A549 (cell line): ENCODE measurements at regions not wholly inside any gene's neighbourhood (a gene's known extent, or its start where the extent isn't known, plus 50 kb on each side); places are given as distances from the start of the nearest gene placed in this dataset.

Experiments used
- ATAC-seq, 2 experiments: fragments of 200-7000 bp in 1 of 2; fragments of >200 bp in 1 of 2; cut with Nextera tagmentation in 1 of 2; cut with Tn5 transposase in 1 of 2; 3 replicates each; pipeline versions ENCODE4 v1.8.0 to v1.9.1; 2018 to 2020; ENCODE audit warnings: mild to moderate bottlenecking in 1 of 2, moderate library complexity in 1 of 2
- CTCF ChIA-PET: fragments of 300-600 bp; sonication (Branson Sonifier 250); formaldehyde crosslinking; extraction: SDS; loops from one replicate; lab custom pipeline; 2021; ENCODE audit warnings: antibody characterized with exemption, inconsistent platforms; lab: Yijun Ruan, JAX
- POLR2A ChIA-PET: fragments of 350-600 bp; formaldehyde crosslinking; extraction: SDS; loops from one replicate; lab custom pipeline; 2021; ENCODE audit warnings: antibody characterized with exemption, inconsistent platforms; lab: Yijun Ruan, JAX
- DNase-seq, 2 experiments: peaks; one replicate each; pipeline versions ENCODE4 v3.0.0 to v3.0.0-alpha.2; 2011 to 2016; ENCODE audit warnings: low read depth in 1 of 2, low spot score in 1 of 2
- FAIRE-seq: peaks from 2 replicates; lab custom pipeline; 2011; peaks lifted over from hg19 to GRCh38; lab: Jason Lieb, UNC
- H3K27ac ChIP-seq, 2 experiments: fragments of >200 bp; sonication (Bioruptor Twin); formaldehyde crosslinking; 3 replicates each; pipeline ENCODE4 v1.5.1; 2016 to 2017
- H3K4me1 ChIP-seq: fragments of >200 bp; sonication (Bioruptor Twin); formaldehyde crosslinking; 3 replicates; pipeline ENCODE4 v1.6.1; 2016
- H3K4me2 ChIP-seq: fragments of >200 bp; sonication (Bioruptor Twin); formaldehyde crosslinking; 3 replicates; pipeline ENCODE4 v1.6.1; 2016
- H3K4me3 ChIP-seq: fragments of >200 bp; sonication (Bioruptor Twin); formaldehyde crosslinking; 3 replicates; pipeline ENCODE4 v1.5.1; 2016
- H3K9me3 ChIP-seq: fragments of >200 bp; sonication (Bioruptor Twin); formaldehyde crosslinking; 3 replicates; pipeline ENCODE4 v1.6.1; 2016
- ATOH8 ChIP-seq: fragments of 250-450 bp; sonication (Bioruptor Pico); IDR thresholded peaks from 2 replicates; pipeline ENCODE4 v1.5.0; 2020; ENCODE audit warnings: low read depth, mild to moderate bottlenecking, moderate library complexity
- BCL3 ChIP-seq: fragments of >200 bp; sonication (Bioruptor Twin); formaldehyde crosslinking; IDR thresholded peaks from 3 replicates; pipeline ENCODE4 v1.6.1; 2016
- CBX2 ChIP-seq: fragments of 200-600 bp; sonication (generic); IDR thresholded peaks from 2 replicates; pipeline ENCODE4 v1.6.1; 2016; ENCODE audit warnings: low read depth, mild to moderate bottlenecking, borderline replicate concordance
- CHD2 ChIP-seq: fragments of 150-350 bp; IDR thresholded peaks from 2 replicates; pipeline ENCODE4 v1.6.1; 2014; ENCODE audit warnings: low read length; ENCODE audit not compliant: partially characterized antibody
- CHD4 ChIP-seq: fragments of 200-600 bp; sonication (generic); IDR thresholded peaks from 2 replicates; pipeline ENCODE4 v1.6.1; 2016; ENCODE audit warnings: antibody characterized with exemption, mild to moderate bottlenecking, borderline replicate concordance
- EHF ChIP-seq: fragments of 250-450 bp; sonication (Bioruptor Pico); IDR thresholded peaks from 2 replicates; pipeline ENCODE4 v1.5.0; 2020; ENCODE audit warnings: mild to moderate bottlenecking
- EP300 ChIP-seq, 2 experiments: fragments of >200 bp; sonication (Bioruptor Twin); formaldehyde crosslinking; IDR thresholded peaks; 2 replicates in 1 of 2; 3 replicates in 1 of 2; pipeline ENCODE4 v1.6.1; 2016 to 2017
- ESRRA ChIP-seq: fragments of 150-350 bp; IDR thresholded peaks from 2 replicates; pipeline ENCODE4 v1.6.1; 2014; ENCODE audit warnings: mild to moderate bottlenecking, low read length, borderline replicate concordance
- FOSB ChIP-seq: fragments of 250-450 bp; sonication (Bioruptor Pico); IDR thresholded peaks from 2 replicates; pipeline ENCODE4 v1.5.0; 2020; ENCODE audit warnings: mild to moderate bottlenecking, moderate library complexity
- HDAC2 ChIP-seq: fragments of 200-600 bp; sonication (generic); IDR thresholded peaks from 2 replicates; pipeline ENCODE4 v1.6.1; 2016
- HEYL ChIP-seq: fragments of 250-450 bp; sonication (Bioruptor Pico); IDR thresholded peaks from 2 replicates; pipeline ENCODE4 v1.8.0; 2021; ENCODE audit warnings: mild to moderate bottlenecking, moderate library complexity
- HOXA7 ChIP-seq: fragments of 250-450 bp; sonication (Bioruptor Pico); IDR thresholded peaks from 2 replicates; pipeline ENCODE4 v1.5.0; 2020; ENCODE audit warnings: mild to moderate bottlenecking, moderate library complexity
- HOXB5 ChIP-seq: fragments of 250-450 bp; sonication (Bioruptor Pico); IDR thresholded peaks from 2 replicates; pipeline ENCODE4 v1.5.0; 2020; ENCODE audit warnings: mild to moderate bottlenecking, moderate library complexity
- KDM5A ChIP-seq: fragments of 200-600 bp; sonication (generic); IDR thresholded peaks from 2 replicates; pipeline ENCODE4 v1.6.1; 2016; ENCODE audit warnings: antibody characterized with exemption, mild to moderate bottlenecking
- MAFK ChIP-seq: fragments of 450-650 bp; IDR thresholded peaks from 2 replicates; pipeline ENCODE4 v1.6.1; 2014; ENCODE audit not compliant: partially characterized antibody
- MAX ChIP-seq: IDR thresholded peaks from 2 replicates; pipeline ENCODE4 v1.6.1; 2012
- MAZ ChIP-seq: fragments of 150-350 bp; IDR thresholded peaks from 2 replicates; pipeline ENCODE4 v1.6.1; 2014; ENCODE audit warnings: antibody characterized with exemption, low read depth, low read length, borderline replicate concordance
- MYC ChIP-seq: IDR thresholded peaks from 2 replicates; pipeline ENCODE4 v1.6.1; 2012; ENCODE audit warnings: mild to moderate bottlenecking, inconsistent platforms, low read length, improper control_type of control experiment, borderline replicate concordance
- NPAS2 ChIP-seq: fragments of 250-450 bp; sonication (Bioruptor Pico); IDR thresholded peaks from 2 replicates; pipeline ENCODE4 v1.8.0; 2022; ENCODE audit warnings: mild to moderate bottlenecking, moderate library complexity, borderline replicate concordance
- PHF8 ChIP-seq: fragments of 200-600 bp; sonication (generic); IDR thresholded peaks from 2 replicates; pipeline ENCODE4 v1.6.1; 2016; ENCODE audit warnings: low read depth, mild to moderate bottlenecking, antibody characterized with exemption, moderate library complexity, borderline replicate concordance
- POLR2A ChIP-seq: IDR thresholded peaks from 2 replicates; pipeline ENCODE4 v1.6.1; 2012; ENCODE audit warnings: mild to moderate bottlenecking, low read length
- REST ChIP-seq: fragments of 200-600 bp; sonication (generic); IDR thresholded peaks from 2 replicates; pipeline ENCODE4 v1.6.1; 2016; ENCODE audit warnings: antibody characterized with exemption, mild to moderate bottlenecking, moderate library complexity
- SREBF2 ChIP-seq: fragments of 450-650 bp; IDR thresholded peaks from 2 replicates; pipeline ENCODE4 v1.6.1; 2014; ENCODE audit warnings: mild to moderate bottlenecking, moderate library complexity
- TFCP2L1 ChIP-seq: fragments of 250-450 bp; sonication (Bioruptor Pico); IDR thresholded peaks from 2 replicates; pipeline ENCODE4 v1.5.0; 2021; ENCODE audit warnings: mild to moderate bottlenecking
- TP53 ChIP-seq: fragments of 250-450 bp; sonication (Bioruptor Pico); IDR thresholded peaks from 2 replicates; pipeline ENCODE4 v1.5.0; 2021; ENCODE audit warnings: mild to moderate bottlenecking, moderate library complexity
- USF2 ChIP-seq: fragments of 450-650 bp; IDR thresholded peaks from 2 replicates; pipeline ENCODE4 v1.6.1; 2014; ENCODE audit warnings: antibody characterized with exemption
- ZC3H11A ChIP-seq: fragments of 450-650 bp; IDR thresholded peaks from 2 replicates; pipeline ENCODE4 v1.6.1; 2014; ENCODE audit warnings: antibody characterized with exemption, mild to moderate bottlenecking
- ZFP36 ChIP-seq: fragments of 450-650 bp; IDR thresholded peaks from 2 replicates; pipeline ENCODE4 v1.6.1; 2014; ENCODE audit warnings: borderline replicate concordance; ENCODE audit not compliant: partially characterized antibody
- ZNF302 ChIP-seq: fragments of 250-450 bp; sonication (Bioruptor Pico); IDR thresholded peaks from 2 replicates; pipeline ENCODE4 v1.9.0; 2021; ENCODE audit warnings: inconsistent platforms, mild to moderate bottlenecking, moderate library complexity
- WGBS: methylation state at CpG from one replicate; pipeline ENCODE4 v1.1.6; 2017; ENCODE audit errors: missing lambda C conversion rate; 5-methylcytosine and 5-hydroxymethylcytosine counted together

GRCh38 chr9:85151741-85152140 is 482.2 kb downstream of the NTRK2 start:
- Histone ChIP-seq H3K4me1 (no peaks in the 10 kb centered on the region), H3K4me2 (no peak overlapping the region), H3K27ac (no peak overlapping the region), H3K9me3 (no peaks in the 10 kb centered on the region), H3K4me3 (no peak overlapping the region)
- DNase-seq = no peak
- no peak for TF ChIP-seq KDM5A
- no peak for TF ChIP-seq ZC3H11A
- no peak for TF ChIP-seq HOXB5 (CRISPR knock-in tag)
- no peak for TF ChIP-seq PHF8
- no peak for TF ChIP-seq FOSB (CRISPR knock-in tag)
- no peak for TF ChIP-seq MYC
- TF ChIP-seq MAX = no peak
- TF ChIP-seq HEYL = no peak
- no peak for TF ChIP-seq EHF
- TF ChIP-seq SREBF2 = no peak
- TF ChIP-seq ESRRA = no peak
- no peak for TF ChIP-seq MAZ
- no peak for TF ChIP-seq ZNF302 (CRISPR knock-in tag)
- TF ChIP-seq CHD2 = no peak
- TF ChIP-seq EP300 (IDR thresholded peaks at IDR 0.05) = no peak
- no peak for TF ChIP-seq TP53 (CRISPR knock-in tag)
- TF ChIP-seq ATOH8 (CRISPR knock-in tag) = no peak
- no peak for TF ChIP-seq CBX2
- ATAC-seq = no peak
- no peak for FAIRE-seq
- ChIA-PET POLR2A (no interaction called here), CTCF (interaction anchor here (1.2 to 1.8 kb wide), 3 partner anchors 8 to 454 kb away, joined by 3 to 4 read pairs (median 4); no protein-coding TSS in a partner anchor)
- 49% methylated on average over 5 of the region's 5 CpGs for WGBS

- DNase-seq (no peak), ATAC-seq (no peak), FAIRE-seq (no peak)
- Histone ChIP-seq H3K4me2 (no peak overlapping the region), H3K9me3 (no peaks in the 10 kb centered on the region), H3K4me3 (no peak overlapping the region), H3K4me1 (no peaks in the 10 kb centered on the region)
- ChIA-PET CTCF (interaction anchor here (1.2 to 1.8 kb wide), 3 partner anchors 8 to 453 kb away, joined by 3 to 4 read pairs (median 4); no protein-coding TSS in a partner anchor), POLR2A (no interaction called here)
- 13% methylated on average over 3 of the region's 3 CpGs for WGBS
- no peak for TF ChIP-seq CHD4
- no peak for TF ChIP-seq ZFP36
- TF ChIP-seq, all 56 proteins: peak for 0
- H3K27ac ChIP-seq = no peak overlapping the region
Observed at GRCh38 chr9:85151162-85151561, 481.6 kb downstream of the NTRK2 start.

GRCh38 chr9:85147046-85147640 is 477.6 kb downstream of the NTRK2 start:
- ChIA-PET CTCF (interaction anchor here (0.9 to 1.1 kb wide), 2 partner anchors 479 to 750 kb away, joined by 3 read pairs; no protein-coding TSS in a partner anchor), POLR2A (no interaction called here)
- no peak for FAIRE-seq
- 10% methylated on average over 4 of the region's 4 CpGs for WGBS
- ATAC-seq = no peak
- no peak for DNase-seq
- no peak overlapping the region for H3K4me3 ChIP-seq
- no peaks in the 10 kb centered on the region for H3K9me3 ChIP-seq
- no peak overlapping the region for H3K4me2 ChIP-seq
- H3K4me1 ChIP-seq = no peaks in the 10 kb centered on the region
- H3K27ac ChIP-seq = no peak overlapping the region
- TF ChIP-seq HDAC2 = no peak
- no peak for TF ChIP-seq USF2
- no peak for TF ChIP-seq CHD2
- no peak for TF ChIP-seq BCL3
- no peak for TF ChIP-seq TFCP2L1 (CRISPR knock-in tag)
- TF ChIP-seq REST = no peak
- no peak for TF ChIP-seq NPAS2 (CRISPR knock-in tag)
- no peak for TF ChIP-seq HOXA7 (CRISPR knock-in tag)
- no peak for TF ChIP-seq ZNF302 (CRISPR knock-in tag)
- no peak for TF ChIP-seq POLR2A
- no peak for TF ChIP-seq MAFK
- no peak for TF ChIP-seq CHD4
- TF ChIP-seq HEYL = no peak
- TF ChIP-seq MAX = no peak
- TF ChIP-seq ZFP36 = no peak
